DOHH2 (cell line): ENCODE measurements at regions not wholly inside any gene's neighbourhood (a gene's known extent, or its start where the extent isn't known, plus 50 kb on each side); places are given as distances from the start of the nearest gene placed in this dataset.

ENCODE experiments used
- EZH2phosphoT487 ChIP-seq: fragments of 200-600 bp; sonication (generic); IDR thresholded peaks from 2 replicates; pipeline ENCODE4 v1.6.1; 2017; ENCODE audit warnings: borderline replicate concordance, mild to moderate bottlenecking, antibody characterized with exemption, low read length, moderate library complexity, mixed read lengths
- TF ChIP-seq, protein P1 (sequence below): fragments of 200-600 bp; sonication (generic); IDR thresholded peaks from one replicate; pipeline ENCODE4 v1.5.1; 2014; ENCODE audit warnings: antibody characterized with exemption, mild to moderate bottlenecking, low read depth, low read length; ENCODE audit not compliant: poor library complexity, severe bottlenecking

GRCh38 chr2:190765386-190766173 is 115.0 kb upstream of the GLS start:
- TF ChIP-seq, protein P1, sequence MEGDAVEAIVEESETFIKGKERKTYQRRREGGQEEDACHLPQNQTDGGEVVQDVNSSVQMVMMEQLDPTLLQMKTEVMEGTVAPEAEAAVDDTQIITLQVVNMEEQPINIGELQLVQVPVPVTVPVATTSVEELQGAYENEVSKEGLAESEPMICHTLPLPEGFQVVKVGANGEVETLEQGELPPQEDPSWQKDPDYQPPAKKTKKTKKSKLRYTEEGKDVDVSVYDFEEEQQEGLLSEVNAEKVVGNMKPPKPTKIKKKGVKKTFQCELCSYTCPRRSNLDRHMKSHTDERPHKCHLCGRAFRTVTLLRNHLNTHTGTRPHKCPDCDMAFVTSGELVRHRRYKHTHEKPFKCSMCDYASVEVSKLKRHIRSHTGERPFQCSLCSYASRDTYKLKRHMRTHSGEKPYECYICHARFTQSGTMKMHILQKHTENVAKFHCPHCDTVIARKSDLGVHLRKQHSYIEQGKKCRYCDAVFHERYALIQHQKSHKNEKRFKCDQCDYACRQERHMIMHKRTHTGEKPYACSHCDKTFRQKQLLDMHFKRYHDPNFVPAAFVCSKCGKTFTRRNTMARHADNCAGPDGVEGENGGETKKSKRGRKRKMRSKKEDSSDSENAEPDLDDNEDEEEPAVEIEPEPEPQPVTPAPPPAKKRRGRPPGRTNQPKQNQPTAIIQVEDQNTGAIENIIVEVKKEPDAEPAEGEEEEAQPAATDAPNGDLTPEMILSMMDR = no peak
- no peak for TF ChIP-seq EZH2phosphoT487
